ENCODE measurements at regions not wholly inside any gene's neighbourhood (a gene's known extent, or its start where the extent isn't known, plus 50 kb on each side); places are given as distances from the start of the nearest gene placed in this dataset.

DNA sequence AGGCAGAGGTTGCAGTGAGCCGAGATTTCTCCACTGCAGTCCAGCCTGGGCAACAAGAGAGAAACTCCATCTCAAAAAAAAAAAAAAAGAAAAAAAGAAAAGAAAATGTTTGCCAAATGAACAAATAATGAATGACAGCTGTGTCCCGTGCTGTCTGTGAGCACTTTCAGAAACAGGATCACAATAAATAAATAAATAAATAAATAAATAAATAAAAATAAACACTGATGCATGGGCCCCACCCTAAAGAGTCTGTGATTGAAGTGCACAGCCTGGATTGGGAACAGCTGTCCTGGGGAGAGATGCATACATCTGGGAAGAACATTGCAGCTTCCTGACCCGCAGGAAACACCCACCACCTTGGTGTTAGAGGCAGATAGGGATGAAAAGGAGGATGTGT lies 123.6 kb downstream of the NPTX2 start:
- Histone ChIP-seq H3K4me1 (ENCODE audit: control insufficient read depth in 4 of 4, insufficient read depth in 4 of 4, low read length in 3 of 4) (no peaks in the 10 kb centered on the region), H3K9ac (ENCODE audit: low read depth in 1 of 2, low read length in 2 of 2) (no peak overlapping the region), H3K36me3 (ENCODE audit: control insufficient read depth in 4 of 4, insufficient read depth in 3 of 4, low read depth in 1 of 4, low read length in 3 of 4) (no peaks in the 10 kb centered on the region), H3K4me3 (ENCODE audit: low read depth in 1 of 3, low read length in 3 of 3) (no peak overlapping the region), H3K9me3 (ENCODE audit: control insufficient read depth in 4 of 4, low read length in 3 of 4) (no peaks in the 10 kb centered on the region), H3K27ac (ENCODE audit: low read depth in 1 of 2, low read length in 2 of 2) (no peak overlapping the region), H3K27me3 (ENCODE audit: control insufficient read depth in 4 of 4, insufficient read depth in 4 of 4, low read length in 3 of 4) (no peaks in the 10 kb centered on the region)
- DNase-seq (ENCODE audit: low spot score): no peak
- 73% methylated on average over 3 of the region's 3 CpGs for WGBS
- TF ChIP-seq RXRA (IDR thresholded peaks at IDR 0.05) (no peak), JUND (IDR thresholded peaks at IDR 0.05) (no peak), HNF4A (conservative IDR thresholded peaks at IDR 0.05) (no peak), YY1 (IDR thresholded peaks at IDR 0.05) (no peak), FOXA2 (IDR thresholded peaks at IDR 0.05) (no peak), GABPA (IDR thresholded peaks at IDR 0.05 in 1 of 2, conservative IDR thresholded peaks at IDR 0.05 in 1 of 2) (no peak), MAX (IDR thresholded peaks at IDR 0.05) (no peak), RAD21 (IDR thresholded peaks at IDR 0.05) (no peak), FOXA1 (IDR thresholded peaks at IDR 0.05) (no peak), SP1 (IDR thresholded peaks at IDR 0.05) (no peak)

GRCh38 chr7:98745722-98746318 lies 124.0 kb downstream of the TMEM130 start:
- DNase-seq (ENCODE audit: low spot score): peak; percentile 83
- TF ChIP-seq RAD21 (IDR thresholded peaks at IDR 0.05): peak; percentile 81 to 89
- peak; percentile 78 for TF ChIP-seq CTCF (IDR thresholded peaks at IDR 0.05; ENCODE audit: low read depth, low read length, missing input control)
- no peak for TF ChIP-seq MAX (IDR thresholded peaks at IDR 0.05)
- whole genome bisulfite sequencing: 24% methylated on average over 5 of the region's 5 CpGs
- Histone ChIP-seq H3K9me3 (ENCODE audit: control insufficient read depth in 4 of 4, low read length in 3 of 4) (no peaks in the 10 kb centered on the region), H3K36me3 (ENCODE audit: control insufficient read depth in 4 of 4, insufficient read depth in 3 of 4, low read depth in 1 of 4, low read length in 3 of 4) (no peaks in the 10 kb centered on the region), H3K27ac (ENCODE audit: low read depth in 1 of 2, low read length in 2 of 2) (no peak overlapping the region), H3K9ac (ENCODE audit: low read depth in 1 of 2, low read length in 2 of 2) (no peak overlapping the region), H3K27me3 (ENCODE audit: control insufficient read depth in 4 of 4, insufficient read depth in 4 of 4, low read length in 3 of 4) (no peaks in the 10 kb centered on the region), H3K4me3 (ENCODE audit: low read depth in 1 of 3, low read length in 3 of 3) (no peak overlapping the region), H3K4me1 (ENCODE audit: control insufficient read depth in 4 of 4, insufficient read depth in 4 of 4, low read length in 3 of 4) (no peaks in the 10 kb centered on the region)

DNA sequence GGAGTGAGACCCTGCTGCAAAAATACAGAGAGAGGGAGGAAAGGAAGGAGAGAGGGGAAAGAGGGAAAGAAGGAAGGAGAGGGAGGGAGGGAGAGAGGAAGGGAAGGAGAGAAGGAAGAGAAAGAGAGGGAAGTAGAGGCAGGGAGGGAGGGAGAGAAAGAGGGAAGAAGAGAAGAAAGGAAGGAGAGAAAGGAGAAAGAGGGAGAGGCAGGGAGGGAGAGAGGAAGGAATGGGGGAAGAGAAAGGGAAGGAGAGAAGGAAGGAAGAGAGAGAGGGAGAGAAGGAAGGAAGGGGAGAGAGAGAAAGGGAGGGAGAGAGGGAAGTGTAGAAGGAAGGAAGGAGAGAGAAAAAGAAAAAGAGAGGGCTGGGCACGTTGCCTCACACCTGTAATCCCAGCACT lies 121.7 kb downstream of the TMEM130 start:
- no peak overlapping the region for H3K9ac ChIP-seq (ENCODE audit: low read depth in 1 of 2, low read length in 2 of 2)
- H3K4me3 ChIP-seq (ENCODE audit: low read depth in 1 of 3, low read length in 3 of 3): no peak overlapping the region
- DNase-seq (ENCODE audit: low spot score): no peak
- H3K27ac ChIP-seq (ENCODE audit: low read depth in 1 of 2, low read length in 2 of 2): no peak overlapping the region
- no peaks in the 10 kb centered on the region for H3K4me1 ChIP-seq (ENCODE audit: control insufficient read depth in 4 of 4, insufficient read depth in 4 of 4, low read length in 3 of 4)
- 43% methylated on average over 1 of the region's 1 CpG for WGBS
- H3K27me3 ChIP-seq (ENCODE audit: control insufficient read depth in 4 of 4, insufficient read depth in 4 of 4, low read length in 3 of 4): no peaks in the 10 kb centered on the region
- no peaks in the 10 kb centered on the region for H3K36me3 ChIP-seq (ENCODE audit: control insufficient read depth in 4 of 4, insufficient read depth in 3 of 4, low read depth in 1 of 4, low read length in 3 of 4)
- no peaks in the 10 kb centered on the region for H3K9me3 ChIP-seq (ENCODE audit: control insufficient read depth in 4 of 4, low read length in 3 of 4)
- TF ChIP-seq JUND (IDR thresholded peaks at IDR 0.05) (no peak), YY1 (IDR thresholded peaks at IDR 0.05) (no peak), RAD21 (IDR thresholded peaks at IDR 0.05) (no peak), MAX (IDR thresholded peaks at IDR 0.05) (no peak), EGR1 (IDR thresholded peaks at IDR 0.05; ENCODE audit: low read depth in 2 of 2) (no peak), CTCF (IDR thresholded peaks at IDR 0.05; ENCODE audit: low read depth, low read length, missing input control) (no peak), REST (IDR thresholded peaks at IDR 0.05) (no peak), HNF4G (IDR thresholded peaks at IDR 0.05) (no peak), GABPA (IDR thresholded peaks at IDR 0.05 in 1 of 2, conservative IDR thresholded peaks at IDR 0.05 in 1 of 2) (no peak), HNF4A (conservative IDR thresholded peaks at IDR 0.05) (no peak), SP1 (IDR thresholded peaks at IDR 0.05) (no peak)
- TF ChIP-seq, protein P1, sequence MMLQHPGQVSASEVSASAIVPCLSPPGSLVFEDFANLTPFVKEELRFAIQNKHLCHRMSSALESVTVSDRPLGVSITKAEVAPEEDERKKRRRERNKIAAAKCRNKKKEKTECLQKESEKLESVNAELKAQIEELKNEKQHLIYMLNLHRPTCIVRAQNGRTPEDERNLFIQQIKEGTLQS (IDR thresholded peaks at IDR 0.05): no peak
- TF ChIP-seq, protein P2, sequence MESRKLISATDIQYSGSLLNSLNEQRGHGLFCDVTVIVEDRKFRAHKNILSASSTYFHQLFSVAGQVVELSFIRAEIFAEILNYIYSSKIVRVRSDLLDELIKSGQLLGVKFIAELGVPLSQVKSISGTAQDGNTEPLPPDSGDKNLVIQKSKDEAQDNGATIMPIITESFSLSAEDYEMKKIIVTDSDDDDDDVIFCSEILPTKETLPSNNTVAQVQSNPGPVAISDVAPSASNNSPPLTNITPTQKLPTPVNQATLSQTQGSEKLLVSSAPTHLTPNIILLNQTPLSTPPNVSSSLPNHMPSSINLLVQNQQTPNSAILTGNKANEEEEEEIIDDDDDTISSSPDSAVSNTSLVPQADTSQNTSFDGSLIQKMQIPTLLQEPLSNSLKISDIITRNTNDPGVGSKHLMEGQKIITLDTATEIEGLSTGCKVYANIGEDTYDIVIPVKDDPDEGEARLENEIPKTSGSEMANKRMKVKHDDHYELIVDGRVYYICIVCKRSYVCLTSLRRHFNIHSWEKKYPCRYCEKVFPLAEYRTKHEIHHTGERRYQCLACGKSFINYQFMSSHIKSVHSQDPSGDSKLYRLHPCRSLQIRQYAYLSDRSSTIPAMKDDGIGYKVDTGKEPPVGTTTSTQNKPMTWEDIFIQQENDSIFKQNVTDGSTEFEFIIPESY (IDR thresholded peaks at IDR 0.05): no peak

Data from liver (tissue), 8 donors.